ENCODE measurements at regions not wholly inside any gene's neighbourhood (a gene's known extent, or its start where the extent isn't known, plus 50 kb on each side); places are given as distances from the start of the nearest gene placed in this dataset.

DNA sequence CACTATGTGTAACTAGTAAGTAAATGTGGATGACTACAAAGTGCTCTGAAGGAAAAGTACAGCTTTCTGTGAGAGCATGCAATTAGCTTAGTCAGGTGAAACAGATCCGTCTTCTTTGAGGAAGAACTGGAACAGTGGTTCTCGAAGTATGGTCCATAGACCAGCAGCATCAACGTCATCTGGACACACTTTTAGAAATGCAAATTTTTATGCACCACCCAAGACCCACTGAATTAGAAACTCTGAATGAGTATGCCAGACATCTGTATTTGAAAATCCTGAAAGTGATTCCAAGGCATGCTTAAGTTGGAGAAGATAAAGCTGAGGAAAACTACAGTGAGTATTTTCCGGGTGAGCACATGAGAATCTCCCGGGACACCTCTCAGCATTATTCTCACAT is 130.7 kb upstream of the SPHKAP start:
- 79% methylated on average over 5 of the region's 5 CpGs for WGBS
- no peaks in the 10 kb centered on the region for H3K27me3 ChIP-seq (ENCODE audit: control insufficient read depth in 4 of 4, insufficient read depth in 4 of 4, low read length in 3 of 4)
- H3K27ac ChIP-seq (ENCODE audit: low read depth in 1 of 2, low read length in 2 of 2): no peak overlapping the region
- no peak overlapping the region for H3K9ac ChIP-seq (ENCODE audit: low read depth in 1 of 2, low read length in 2 of 2)
- no peak overlapping the region for H3K4me3 ChIP-seq (ENCODE audit: low read depth in 1 of 3, low read length in 3 of 3)
- no peak for DNase-seq (ENCODE audit: low spot score)
- H3K4me1 ChIP-seq (ENCODE audit: control insufficient read depth in 4 of 4, insufficient read depth in 4 of 4, low read length in 3 of 4): no peaks in the 10 kb centered on the region
- H3K9me3 ChIP-seq (ENCODE audit: control insufficient read depth in 4 of 4, low read length in 3 of 4): no peaks in the 10 kb centered on the region
- H3K36me3 ChIP-seq (ENCODE audit: control insufficient read depth in 4 of 4, insufficient read depth in 3 of 4, low read depth in 1 of 4, low read length in 3 of 4): no peaks in the 10 kb centered on the region
- TF ChIP-seq HNF4G (IDR thresholded peaks at IDR 0.05) (no peak), NR2F2 (IDR thresholded peaks at IDR 0.05) (no peak), TAF1 (conservative IDR thresholded peaks at IDR 0.05) (no peak), FOXA1 (IDR thresholded peaks at IDR 0.05) (no peak), JUND (IDR thresholded peaks at IDR 0.05) (no peak), GABPA (IDR thresholded peaks at IDR 0.05 in 1 of 2, conservative IDR thresholded peaks at IDR 0.05 in 1 of 2) (no peak), RXRA (IDR thresholded peaks at IDR 0.05) (no peak), EGR1 (IDR thresholded peaks at IDR 0.05; ENCODE audit: low read depth in 2 of 2) (no peak), SP1 (IDR thresholded peaks at IDR 0.05) (no peak), HNF4A (conservative IDR thresholded peaks at IDR 0.05) (no peak), RAD21 (IDR thresholded peaks at IDR 0.05) (no peak), YY1 (IDR thresholded peaks at IDR 0.05) (no peak), FOXA2 (IDR thresholded peaks at IDR 0.05) (no peak)
- TF ChIP-seq, protein P1, sequence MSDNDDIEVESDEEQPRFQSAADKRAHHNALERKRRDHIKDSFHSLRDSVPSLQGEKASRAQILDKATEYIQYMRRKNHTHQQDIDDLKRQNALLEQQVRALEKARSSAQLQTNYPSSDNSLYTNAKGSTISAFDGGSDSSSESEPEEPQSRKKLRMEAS (IDR thresholded peaks at IDR 0.05): no peak
- TF ChIP-seq, protein P2, sequence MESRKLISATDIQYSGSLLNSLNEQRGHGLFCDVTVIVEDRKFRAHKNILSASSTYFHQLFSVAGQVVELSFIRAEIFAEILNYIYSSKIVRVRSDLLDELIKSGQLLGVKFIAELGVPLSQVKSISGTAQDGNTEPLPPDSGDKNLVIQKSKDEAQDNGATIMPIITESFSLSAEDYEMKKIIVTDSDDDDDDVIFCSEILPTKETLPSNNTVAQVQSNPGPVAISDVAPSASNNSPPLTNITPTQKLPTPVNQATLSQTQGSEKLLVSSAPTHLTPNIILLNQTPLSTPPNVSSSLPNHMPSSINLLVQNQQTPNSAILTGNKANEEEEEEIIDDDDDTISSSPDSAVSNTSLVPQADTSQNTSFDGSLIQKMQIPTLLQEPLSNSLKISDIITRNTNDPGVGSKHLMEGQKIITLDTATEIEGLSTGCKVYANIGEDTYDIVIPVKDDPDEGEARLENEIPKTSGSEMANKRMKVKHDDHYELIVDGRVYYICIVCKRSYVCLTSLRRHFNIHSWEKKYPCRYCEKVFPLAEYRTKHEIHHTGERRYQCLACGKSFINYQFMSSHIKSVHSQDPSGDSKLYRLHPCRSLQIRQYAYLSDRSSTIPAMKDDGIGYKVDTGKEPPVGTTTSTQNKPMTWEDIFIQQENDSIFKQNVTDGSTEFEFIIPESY (IDR thresholded peaks at IDR 0.05): no peak
- TF ChIP-seq, protein P3, sequence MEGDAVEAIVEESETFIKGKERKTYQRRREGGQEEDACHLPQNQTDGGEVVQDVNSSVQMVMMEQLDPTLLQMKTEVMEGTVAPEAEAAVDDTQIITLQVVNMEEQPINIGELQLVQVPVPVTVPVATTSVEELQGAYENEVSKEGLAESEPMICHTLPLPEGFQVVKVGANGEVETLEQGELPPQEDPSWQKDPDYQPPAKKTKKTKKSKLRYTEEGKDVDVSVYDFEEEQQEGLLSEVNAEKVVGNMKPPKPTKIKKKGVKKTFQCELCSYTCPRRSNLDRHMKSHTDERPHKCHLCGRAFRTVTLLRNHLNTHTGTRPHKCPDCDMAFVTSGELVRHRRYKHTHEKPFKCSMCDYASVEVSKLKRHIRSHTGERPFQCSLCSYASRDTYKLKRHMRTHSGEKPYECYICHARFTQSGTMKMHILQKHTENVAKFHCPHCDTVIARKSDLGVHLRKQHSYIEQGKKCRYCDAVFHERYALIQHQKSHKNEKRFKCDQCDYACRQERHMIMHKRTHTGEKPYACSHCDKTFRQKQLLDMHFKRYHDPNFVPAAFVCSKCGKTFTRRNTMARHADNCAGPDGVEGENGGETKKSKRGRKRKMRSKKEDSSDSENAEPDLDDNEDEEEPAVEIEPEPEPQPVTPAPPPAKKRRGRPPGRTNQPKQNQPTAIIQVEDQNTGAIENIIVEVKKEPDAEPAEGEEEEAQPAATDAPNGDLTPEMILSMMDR (IDR thresholded peaks at IDR 0.05; ENCODE audit: low read depth, low read length, missing input control): no peak
- TF ChIP-seq, protein P4, sequence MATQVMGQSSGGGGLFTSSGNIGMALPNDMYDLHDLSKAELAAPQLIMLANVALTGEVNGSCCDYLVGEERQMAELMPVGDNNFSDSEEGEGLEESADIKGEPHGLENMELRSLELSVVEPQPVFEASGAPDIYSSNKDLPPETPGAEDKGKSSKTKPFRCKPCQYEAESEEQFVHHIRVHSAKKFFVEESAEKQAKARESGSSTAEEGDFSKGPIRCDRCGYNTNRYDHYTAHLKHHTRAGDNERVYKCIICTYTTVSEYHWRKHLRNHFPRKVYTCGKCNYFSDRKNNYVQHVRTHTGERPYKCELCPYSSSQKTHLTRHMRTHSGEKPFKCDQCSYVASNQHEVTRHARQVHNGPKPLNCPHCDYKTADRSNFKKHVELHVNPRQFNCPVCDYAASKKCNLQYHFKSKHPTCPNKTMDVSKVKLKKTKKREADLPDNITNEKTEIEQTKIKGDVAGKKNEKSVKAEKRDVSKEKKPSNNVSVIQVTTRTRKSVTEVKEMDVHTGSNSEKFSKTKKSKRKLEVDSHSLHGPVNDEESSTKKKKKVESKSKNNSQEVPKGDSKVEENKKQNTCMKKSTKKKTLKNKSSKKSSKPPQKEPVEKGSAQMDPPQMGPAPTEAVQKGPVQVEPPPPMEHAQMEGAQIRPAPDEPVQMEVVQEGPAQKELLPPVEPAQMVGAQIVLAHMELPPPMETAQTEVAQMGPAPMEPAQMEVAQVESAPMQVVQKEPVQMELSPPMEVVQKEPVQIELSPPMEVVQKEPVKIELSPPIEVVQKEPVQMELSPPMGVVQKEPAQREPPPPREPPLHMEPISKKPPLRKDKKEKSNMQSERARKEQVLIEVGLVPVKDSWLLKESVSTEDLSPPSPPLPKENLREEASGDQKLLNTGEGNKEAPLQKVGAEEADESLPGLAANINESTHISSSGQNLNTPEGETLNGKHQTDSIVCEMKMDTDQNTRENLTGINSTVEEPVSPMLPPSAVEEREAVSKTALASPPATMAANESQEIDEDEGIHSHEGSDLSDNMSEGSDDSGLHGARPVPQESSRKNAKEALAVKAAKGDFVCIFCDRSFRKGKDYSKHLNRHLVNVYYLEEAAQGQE (IDR thresholded peaks at IDR 0.05): no peak
- TF ChIP-seq, protein P5, sequence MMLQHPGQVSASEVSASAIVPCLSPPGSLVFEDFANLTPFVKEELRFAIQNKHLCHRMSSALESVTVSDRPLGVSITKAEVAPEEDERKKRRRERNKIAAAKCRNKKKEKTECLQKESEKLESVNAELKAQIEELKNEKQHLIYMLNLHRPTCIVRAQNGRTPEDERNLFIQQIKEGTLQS (IDR thresholded peaks at IDR 0.05): no peak

All from liver (tissue), 8 donors.